ENCODE measurements at regions not wholly inside any gene's neighbourhood (a gene's known extent, or its start where the extent isn't known, plus 50 kb on each side); places are given as distances from the start of the nearest gene placed in this dataset.

- Histone ChIP-seq H3K4me3 (no peak overlapping the region), H3K27ac (no peak overlapping the region), H3K4me2 (no peak overlapping the region), H3K4me1 (no peaks in the 10 kb centered on the region), H3K9me3 (peaks cover 2% of the 10 kb centered on the region; the same call in 2 of the 3 replicates)
- TF ChIP-seq CTCF (IDR thresholded peaks at IDR 0.05): no peak
- TF ChIP-seq MAZ (IDR thresholded peaks at IDR 0.05; ENCODE audit: borderline replicate concordance, low read depth, low read length): no peak
- no peak for TF ChIP-seq FOSL2 (IDR thresholded peaks at IDR 0.05)
- TF ChIP-seq FOSL2 (CRISPR knock-in tag; IDR thresholded peaks at IDR 0.05): no peak
- no peak for TF ChIP-seq ZC3H11A (IDR thresholded peaks at IDR 0.05)
- no peak for TF ChIP-seq RCOR1 (IDR thresholded peaks at IDR 0.05; ENCODE audit: low read depth, low read length)
- no peak for TF ChIP-seq CHD4 (IDR thresholded peaks at IDR 0.05; ENCODE audit: borderline replicate concordance)
- TF ChIP-seq BHLHE40 (IDR thresholded peaks at IDR 0.05; ENCODE audit: low read depth, low read length): no peak
- no peak for TF ChIP-seq KDM5A (IDR thresholded peaks at IDR 0.05)
- no peak for TF ChIP-seq SMC3 (IDR thresholded peaks at IDR 0.05)
- TF ChIP-seq GATA3 (IDR thresholded peaks at IDR 0.05; ENCODE audit: borderline replicate concordance): no peak
- no peak for TF ChIP-seq CBX2 (IDR thresholded peaks at IDR 0.05; ENCODE audit: borderline replicate concordance, low read depth)
- TF ChIP-seq MYC (IDR thresholded peaks at IDR 0.05; ENCODE audit: borderline replicate concordance, low read length): no peak
- FAIRE-seq (no peak), ATAC-seq (no peak), DNase-seq (ENCODE audit: low read depth in 1 of 2, low spot score in 1 of 2) (no peak)
- ChIA-PET CTCF (no interaction called here), POLR2A (no interaction called here)
Observed at GRCh38 chr17:52505601-52506000, 347.1 kb upstream of the CA10 start.

GRCh38 chr17:52504081-52504480 lies 345.6 kb upstream of the CA10 start:
- Histone ChIP-seq H3K4me3 (no peak overlapping the region), H3K27ac (no peak overlapping the region), H3K4me1 (no peaks in the 10 kb centered on the region), H3K9me3 (peaks cover 2% of the 10 kb centered on the region; the same call in 2 of the 3 replicates), H3K4me2 (no peak overlapping the region)
- DNase-seq (ENCODE audit: low read depth in 1 of 2, low spot score in 1 of 2) (no peak), ATAC-seq (no peak), FAIRE-seq (no peak)
- 0% methylated on average over 1 of the region's 1 CpG for WGBS (ENCODE audit: missing lambda C conversion rate)
- TF ChIP-seq PBX3 (IDR thresholded peaks at IDR 0.05): no peak
- TF ChIP-seq JUNB (IDR thresholded peaks at IDR 0.05): no peak
- no peak for TF ChIP-seq MAFK (IDR thresholded peaks at IDR 0.05; ENCODE audit: partially characterized antibody)
- TF ChIP-seq RCOR1 (IDR thresholded peaks at IDR 0.05; ENCODE audit: low read depth, low read length): no peak
- TF ChIP-seq ZNF302 (CRISPR knock-in tag; IDR thresholded peaks at IDR 0.05): no peak
- TF ChIP-seq ESRRA (IDR thresholded peaks at IDR 0.05; ENCODE audit: borderline replicate concordance, low read length): no peak
- no peak for TF ChIP-seq HDAC2 (IDR thresholded peaks at IDR 0.05)
- TF ChIP-seq HMGXB4 (CRISPR knock-in tag; IDR thresholded peaks at IDR 0.05; ENCODE audit: borderline replicate concordance): no peak
- TF ChIP-seq SREBF2 (IDR thresholded peaks at IDR 0.05): no peak
- POLR2A ChIA-PET: no interaction called here
- CTCF ChIA-PET: no interaction called here

- DNase-seq (ENCODE audit: low read depth in 1 of 2, low spot score in 1 of 2) (no peak), FAIRE-seq (no peak), ATAC-seq (no peak)
- Histone ChIP-seq H3K4me1 (no peaks in the 10 kb centered on the region), H3K4me2 (no peak overlapping the region), H3K4me3 (no peak overlapping the region), H3K27ac (no peak overlapping the region), H3K9me3 (0 out of 3 replicates have a peak, but pooled peaks cover 2% of the 10 kb centered on the region)
- CTCF ChIA-PET: no interaction called here
- WGBS (ENCODE audit: missing lambda C conversion rate): 2% methylated on average over 5 of the region's 5 CpGs
- no peak for TF ChIP-seq ELK1 (IDR thresholded peaks at IDR 0.05; ENCODE audit: low read depth, low read length)
- TF ChIP-seq JUNB (IDR thresholded peaks at IDR 0.05): no peak
- TF ChIP-seq HOXA7 (CRISPR knock-in tag; IDR thresholded peaks at IDR 0.05): no peak
- TF ChIP-seq MAZ (IDR thresholded peaks at IDR 0.05; ENCODE audit: borderline replicate concordance, low read depth, low read length): no peak
- POLR2A ChIA-PET: no interaction called here
Observed at GRCh38 chr17:52495646-52496045, 337.1 kb upstream of the CA10 start.

Data from A549 (cell line).